ENCODE measurements at regions not wholly inside any gene's neighbourhood (a gene's known extent, or its start where the extent isn't known, plus 50 kb on each side); places are given as distances from the start of the nearest gene placed in this dataset.

DNA sequence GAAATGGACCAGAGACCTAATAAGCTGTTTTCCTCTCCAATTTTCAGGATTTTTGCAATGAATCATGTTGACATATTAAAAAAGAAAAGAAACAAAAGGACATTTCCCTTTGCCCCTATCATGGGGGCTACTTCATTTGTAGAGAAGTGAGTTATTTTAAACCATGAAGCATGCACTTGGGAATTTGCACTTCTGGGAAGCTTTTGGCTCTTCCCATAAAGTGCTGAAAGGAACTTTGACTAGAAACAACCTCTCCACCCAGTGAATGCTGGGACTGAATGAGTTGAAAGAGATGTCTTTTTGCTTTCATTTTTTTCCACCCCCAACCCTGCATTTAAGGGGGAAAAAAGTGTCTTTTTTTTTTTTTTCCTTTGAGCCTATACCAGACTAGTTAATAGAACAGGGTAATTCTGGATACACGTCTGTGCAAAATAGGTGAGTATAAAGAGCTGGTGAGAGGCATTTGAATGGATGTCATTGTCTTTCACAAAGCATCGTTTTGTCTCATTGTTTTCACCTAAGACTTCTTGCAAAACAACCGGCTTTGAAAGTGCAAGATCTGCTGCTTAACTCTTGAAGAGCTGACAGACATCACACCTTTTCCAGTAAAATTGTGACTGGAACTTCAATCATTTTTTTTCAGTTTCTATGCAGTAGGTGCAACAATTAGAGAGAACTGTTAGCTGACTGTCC is 138.7 kb upstream of the BACH2 start:
- DNase-seq (ENCODE audit: low read depth): no peak

DNA sequence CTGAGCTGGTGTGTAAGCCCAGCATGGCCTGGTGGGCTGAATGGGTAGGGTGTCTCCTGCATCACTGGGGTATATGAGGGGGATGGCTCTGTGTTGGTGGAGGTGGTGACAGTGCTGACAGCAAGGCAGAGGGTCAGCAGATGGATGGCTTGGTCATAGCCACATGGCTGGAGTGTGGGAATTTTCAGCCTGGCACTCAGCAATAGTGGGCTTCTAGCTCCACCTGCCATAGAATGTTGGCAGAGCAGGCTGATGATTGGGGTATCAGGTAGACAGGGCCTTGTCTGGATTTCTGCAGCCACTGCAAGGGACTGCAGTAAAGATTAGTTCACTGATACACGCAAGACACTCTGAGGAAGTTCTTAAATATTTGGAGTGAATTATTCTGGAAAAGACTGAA is 137.5 kb upstream of the BACH2 start:
- DNase-seq (ENCODE audit: low read depth): no peak

DNA sequence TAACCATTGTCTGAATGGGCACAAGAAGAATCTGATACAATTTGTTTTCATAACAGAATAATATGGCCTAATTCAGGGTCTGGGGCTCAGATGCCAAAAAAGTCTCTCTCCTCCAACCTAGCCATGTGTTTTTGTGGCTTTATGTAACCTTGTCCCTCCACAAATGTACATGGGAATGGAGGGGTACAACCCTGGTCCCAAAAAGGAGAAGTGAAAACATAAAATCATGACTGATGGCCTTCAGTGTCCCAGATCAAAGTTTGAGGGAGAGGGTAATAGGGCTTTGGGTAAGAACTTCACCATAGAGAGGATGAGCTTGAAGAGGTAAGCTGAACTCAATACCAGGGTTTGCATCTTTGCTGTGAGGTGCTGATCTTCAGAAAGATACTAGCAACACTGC is 136.3 kb upstream of the BACH2 start:
- no peak for DNase-seq (ENCODE audit: low read depth)

DNA sequence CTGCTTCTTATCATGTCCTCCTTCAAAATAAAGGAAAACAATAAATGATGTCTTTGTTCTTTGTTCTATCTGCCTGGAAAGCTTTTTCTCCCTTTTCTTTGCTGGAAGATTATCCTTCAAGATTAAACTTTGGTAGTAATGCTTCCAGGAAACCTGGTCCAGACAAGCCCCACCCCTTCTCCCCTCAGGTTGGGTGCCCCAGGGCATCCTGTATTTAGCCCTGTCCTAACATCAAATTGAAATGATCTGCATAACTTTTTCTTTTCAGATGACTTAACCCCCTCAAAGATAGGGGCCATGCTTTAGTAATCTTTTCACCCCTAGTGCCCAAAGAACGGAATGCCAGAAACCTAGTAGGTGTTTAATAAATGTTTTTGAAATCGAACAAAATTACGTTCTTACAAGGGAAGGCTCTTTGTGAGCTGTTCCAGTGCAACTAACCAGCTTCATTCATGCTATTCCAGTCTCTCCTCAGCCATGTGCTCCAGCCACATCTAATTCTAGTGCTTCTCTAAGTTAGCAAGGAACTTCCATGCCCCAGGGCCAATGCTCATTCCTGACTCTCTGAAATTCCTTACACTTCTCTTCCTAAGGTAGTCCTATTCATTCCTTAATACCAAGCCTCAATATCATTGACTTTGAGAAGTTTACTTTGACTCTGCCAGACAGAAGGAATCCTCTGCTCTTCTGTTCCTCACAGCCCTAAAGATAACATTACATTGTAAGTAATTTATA is 135.6 kb upstream of the BACH2 start:
- DNase-seq (ENCODE audit: low read depth): no peak

DNA sequence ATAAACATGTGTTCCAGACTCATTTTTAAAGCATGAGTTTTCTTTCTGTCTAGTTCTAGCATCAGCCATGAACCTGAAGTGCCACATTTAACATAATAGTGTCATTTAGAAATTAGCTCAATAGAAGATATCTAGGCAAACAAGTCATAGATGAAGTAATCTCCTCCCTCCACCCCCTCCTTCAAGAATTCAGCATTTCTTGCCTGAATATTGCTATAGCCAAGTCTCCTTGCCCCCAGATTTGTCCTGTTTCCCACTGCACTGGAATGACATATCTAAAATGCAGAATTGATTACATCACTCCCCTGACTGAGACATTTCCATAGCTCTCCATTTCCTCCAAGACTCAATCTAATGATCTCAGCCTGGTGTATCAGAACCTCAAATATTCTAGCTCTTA is 134.9 kb upstream of the BACH2 start:
- no peak for DNase-seq (ENCODE audit: low read depth)

DNA sequence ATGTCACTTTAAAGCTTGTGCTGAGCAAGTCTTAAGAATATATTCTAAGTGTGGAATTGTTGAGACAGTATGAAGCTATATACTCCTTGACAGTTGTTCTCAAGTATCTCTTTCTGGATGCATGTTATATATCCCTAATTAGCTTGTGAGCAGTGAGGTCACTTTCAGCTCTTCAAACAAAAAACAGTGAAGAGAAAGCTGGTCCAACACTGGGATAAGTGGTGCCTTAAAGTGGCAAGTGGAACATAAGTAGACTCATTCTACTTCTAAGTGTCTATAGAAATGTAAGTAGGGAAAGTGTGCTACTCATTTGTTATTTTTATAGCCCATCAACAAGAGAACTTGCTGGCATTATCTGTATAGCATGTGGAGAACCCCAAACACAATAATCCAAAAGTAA is 133.1 kb upstream of the BACH2 start:
- no peak for DNase-seq (ENCODE audit: low read depth)

DNA sequence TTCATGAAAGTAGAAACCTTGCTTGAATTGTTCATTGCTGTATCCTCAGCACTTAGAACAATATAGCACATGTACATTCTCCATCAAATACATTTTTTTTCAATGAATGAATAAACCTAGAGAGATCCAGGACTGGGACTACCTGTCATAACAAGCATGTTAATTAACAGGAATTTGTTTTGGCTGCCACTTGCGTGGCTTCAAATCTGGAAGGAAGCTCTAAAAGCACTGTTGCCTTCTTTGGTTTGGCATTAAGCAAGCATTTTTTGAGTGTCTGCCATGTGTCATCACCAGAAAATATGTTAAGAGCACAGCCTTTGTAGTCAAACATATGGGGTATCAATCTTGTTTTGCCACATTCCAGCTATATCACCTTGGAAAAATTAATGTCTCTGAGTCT is 131.9 kb upstream of the BACH2 start:
- DNase-seq (ENCODE audit: low read depth): no peak

DNA sequence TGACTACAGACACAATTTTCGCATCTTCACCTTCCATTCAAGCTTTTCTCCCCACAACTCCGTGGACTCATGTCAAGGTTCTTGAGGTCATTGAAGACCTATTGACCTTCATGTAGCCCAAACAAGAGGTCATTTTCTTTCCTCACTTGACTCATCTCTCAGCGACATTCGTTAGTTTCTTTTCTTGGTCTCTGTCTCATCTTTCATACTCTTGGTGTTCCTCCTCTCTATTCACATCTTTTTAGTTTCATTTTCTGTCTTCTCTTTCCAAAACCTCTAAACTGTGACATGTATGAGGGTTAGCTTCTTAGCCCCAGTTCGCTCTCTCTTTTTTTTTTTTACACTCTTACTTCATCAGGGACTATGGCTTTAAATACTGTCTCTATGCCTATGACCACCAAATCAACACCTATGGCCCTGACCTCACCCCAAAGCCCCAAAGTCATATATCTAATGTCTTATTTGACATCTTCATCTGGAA is 128.6 kb upstream of the BACH2 start:
- no peak for DNase-seq (ENCODE audit: low read depth)

DNA sequence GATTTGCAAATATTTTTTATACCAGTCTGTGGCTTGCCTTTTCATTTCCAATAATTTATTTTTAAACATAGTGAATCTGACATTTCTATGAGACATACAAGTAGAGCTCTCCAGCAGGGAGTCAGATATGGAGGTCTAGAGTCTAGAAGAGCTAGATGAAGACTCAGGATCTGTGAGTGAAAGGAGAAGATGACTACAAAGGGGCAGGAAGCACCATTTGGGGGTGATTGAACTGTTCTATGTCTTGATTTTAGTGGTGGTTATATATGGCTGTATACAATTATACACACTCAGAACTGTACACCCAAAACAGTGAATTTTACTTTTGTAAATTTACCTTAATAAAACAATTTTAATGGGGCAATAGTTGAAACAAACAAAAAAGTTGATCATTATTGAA is 127.9 kb upstream of the BACH2 start:
- DNase-seq (ENCODE audit: low read depth): no peak

DNA sequence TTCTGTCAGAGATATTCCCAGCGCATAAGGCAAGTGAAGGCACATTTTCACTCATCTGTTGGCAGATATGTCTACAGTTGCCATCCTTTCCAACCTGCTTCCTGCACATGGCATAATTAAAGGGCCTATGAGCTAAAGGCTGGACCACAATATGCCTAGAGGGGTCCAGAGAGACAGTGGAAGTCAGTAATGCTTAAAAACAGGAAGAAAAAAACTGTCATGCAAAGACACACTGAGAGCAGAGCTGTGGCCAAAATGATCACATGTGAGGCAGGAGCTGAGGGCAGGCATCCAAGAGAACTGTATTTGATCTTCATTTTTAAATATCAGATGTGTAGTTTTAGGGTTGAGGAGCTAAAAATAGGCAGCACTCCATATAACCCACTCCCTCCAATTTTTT is 125.0 kb upstream of the BACH2 start:
- DNase-seq (ENCODE audit: low read depth): no peak

DNA sequence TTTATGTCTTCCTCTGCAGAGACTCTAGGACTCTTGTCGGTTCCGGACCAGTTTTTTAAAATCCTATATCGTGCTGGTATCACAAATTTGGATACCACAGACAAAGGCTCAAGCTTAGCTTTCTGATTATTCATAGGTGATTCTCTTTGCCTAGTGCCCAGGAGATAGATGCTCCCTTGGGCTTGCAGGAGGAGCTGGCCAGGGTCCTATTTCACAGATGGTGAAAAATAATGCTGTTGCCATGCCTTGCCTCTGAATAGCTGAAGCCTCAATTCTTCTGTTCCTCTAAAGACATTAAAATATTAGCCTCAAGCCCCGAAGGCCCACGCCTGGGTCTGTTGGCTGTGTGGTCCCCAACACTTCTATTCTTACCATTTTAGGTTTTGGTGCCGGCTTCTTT is 123.9 kb upstream of the BACH2 start:
- no peak for DNase-seq (ENCODE audit: low read depth)

DNA sequence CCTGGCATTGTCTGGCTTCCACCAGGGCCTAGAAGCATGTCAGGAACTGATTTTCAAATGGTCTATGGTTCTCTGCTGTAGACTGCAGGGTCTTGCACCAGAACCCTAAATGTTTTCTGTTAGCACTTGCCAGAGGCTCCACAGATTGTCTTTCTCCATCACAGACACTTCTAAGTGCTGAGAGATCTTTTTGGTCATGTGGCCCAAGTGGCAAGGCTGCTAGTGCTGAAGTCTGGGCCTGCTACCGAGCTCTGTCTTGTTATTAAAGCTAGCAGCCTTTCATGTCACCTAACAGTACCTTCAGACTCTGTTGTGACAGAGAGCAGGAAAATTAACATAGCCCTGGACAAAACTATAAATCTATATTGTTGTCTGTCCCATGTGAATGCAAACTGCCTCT is 120.7 kb upstream of the BACH2 start:
- DNase-seq (ENCODE audit: low read depth): no peak

DNA sequence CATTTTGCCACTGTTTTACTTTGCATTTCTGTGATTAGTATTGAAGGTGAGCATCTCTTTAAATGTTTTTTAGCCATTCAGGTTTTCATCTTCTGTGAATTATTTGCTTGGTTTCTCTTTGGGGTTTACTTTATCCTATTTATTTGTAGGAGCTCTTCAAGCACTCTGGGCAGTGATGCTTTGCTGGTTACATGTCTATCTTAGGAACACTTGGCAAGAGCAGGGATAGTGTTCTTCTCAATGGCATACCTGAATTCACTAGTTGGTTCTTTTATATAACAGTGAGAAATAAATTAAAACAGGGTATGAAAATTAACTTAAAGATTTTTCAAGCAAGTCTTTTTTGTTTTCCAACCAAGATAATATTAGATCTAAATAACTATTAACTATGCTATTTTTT is 119.7 kb upstream of the BACH2 start:
- DNase-seq (ENCODE audit: low read depth): no peak

DNA sequence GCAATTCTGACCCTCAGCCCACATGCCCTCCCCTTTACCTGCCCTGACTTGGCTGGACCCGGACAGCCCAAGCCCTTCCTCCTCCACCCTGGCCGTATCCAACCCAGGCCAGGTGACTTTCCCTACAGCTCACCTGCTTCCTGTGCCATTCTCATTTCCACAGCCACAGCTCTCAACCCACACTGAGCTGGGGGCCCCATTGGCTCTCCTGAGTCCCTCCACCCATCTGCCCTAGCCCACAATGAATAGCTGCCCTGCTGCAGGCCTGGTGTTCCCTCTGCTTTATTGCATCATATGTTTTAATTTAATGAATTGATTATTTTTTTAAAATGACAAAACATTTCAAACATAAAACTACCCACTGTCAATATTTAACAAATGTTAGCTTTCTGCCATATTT is 118.5 kb upstream of the BACH2 start:
- no peak for DNase-seq (ENCODE audit: low read depth)

DNA sequence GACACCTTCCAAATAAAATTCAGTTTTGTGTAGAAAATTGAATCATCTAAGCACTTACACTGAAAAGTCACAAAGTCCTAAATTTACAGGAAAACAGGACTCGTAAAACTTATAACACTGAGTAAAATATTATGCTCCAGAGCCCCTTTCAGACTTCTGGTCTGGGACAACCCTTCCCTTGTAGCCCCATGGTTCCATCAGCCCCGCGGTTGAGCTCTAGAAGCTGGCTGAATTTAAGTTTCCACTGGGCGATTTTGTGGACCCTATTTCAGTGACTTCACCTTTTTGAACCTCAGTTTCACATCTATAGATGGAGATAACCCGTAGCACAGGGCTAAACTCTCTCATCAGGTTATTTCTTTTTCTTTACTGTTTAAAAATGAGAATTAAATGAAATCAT is 117.7 kb upstream of the BACH2 start:
- no peak for DNase-seq (ENCODE audit: low read depth)

DNA sequence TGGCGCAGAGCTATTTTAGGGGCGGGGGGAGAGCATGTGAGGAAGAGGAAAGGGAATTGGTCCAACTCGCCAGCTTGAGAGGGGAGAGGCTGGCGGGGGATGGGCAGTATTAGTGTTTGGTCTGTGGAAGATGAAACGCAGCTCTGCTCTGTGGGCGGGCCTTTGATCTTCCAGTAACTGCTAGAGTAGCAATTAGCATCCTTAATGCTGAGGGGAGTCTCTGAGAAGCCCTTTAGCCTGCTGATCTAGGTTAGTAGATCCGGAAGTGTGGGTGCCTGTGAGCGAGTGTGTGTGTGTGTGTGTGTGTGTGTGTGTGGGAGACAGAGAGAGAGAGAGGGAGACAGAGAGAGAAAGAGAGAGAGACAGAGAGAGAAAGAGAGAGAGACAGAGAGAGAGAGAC is 117.2 kb upstream of the BACH2 start:
- no peak for DNase-seq (ENCODE audit: low read depth)

DNA sequence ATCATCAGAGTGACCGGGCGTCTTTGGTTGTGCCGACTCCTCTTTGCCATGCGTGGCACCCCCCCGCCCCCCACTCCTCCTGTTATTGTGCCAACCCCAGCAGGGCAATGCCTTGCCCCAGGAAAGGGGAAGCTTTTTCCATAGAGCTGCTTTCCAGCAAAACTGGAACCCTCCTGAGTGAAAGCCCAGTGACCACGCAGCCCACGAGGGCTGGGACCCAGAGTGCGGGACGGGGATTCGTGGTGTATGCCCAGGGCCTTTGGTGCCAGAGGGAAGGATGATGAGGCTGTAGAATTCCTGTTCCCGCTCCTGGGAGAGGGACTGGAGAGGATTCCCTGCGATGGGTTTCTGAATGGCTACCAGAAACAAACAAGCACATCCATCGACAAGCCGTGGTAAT is 116.8 kb upstream of the BACH2 start:
- no peak for DNase-seq (ENCODE audit: low read depth)

DNA sequence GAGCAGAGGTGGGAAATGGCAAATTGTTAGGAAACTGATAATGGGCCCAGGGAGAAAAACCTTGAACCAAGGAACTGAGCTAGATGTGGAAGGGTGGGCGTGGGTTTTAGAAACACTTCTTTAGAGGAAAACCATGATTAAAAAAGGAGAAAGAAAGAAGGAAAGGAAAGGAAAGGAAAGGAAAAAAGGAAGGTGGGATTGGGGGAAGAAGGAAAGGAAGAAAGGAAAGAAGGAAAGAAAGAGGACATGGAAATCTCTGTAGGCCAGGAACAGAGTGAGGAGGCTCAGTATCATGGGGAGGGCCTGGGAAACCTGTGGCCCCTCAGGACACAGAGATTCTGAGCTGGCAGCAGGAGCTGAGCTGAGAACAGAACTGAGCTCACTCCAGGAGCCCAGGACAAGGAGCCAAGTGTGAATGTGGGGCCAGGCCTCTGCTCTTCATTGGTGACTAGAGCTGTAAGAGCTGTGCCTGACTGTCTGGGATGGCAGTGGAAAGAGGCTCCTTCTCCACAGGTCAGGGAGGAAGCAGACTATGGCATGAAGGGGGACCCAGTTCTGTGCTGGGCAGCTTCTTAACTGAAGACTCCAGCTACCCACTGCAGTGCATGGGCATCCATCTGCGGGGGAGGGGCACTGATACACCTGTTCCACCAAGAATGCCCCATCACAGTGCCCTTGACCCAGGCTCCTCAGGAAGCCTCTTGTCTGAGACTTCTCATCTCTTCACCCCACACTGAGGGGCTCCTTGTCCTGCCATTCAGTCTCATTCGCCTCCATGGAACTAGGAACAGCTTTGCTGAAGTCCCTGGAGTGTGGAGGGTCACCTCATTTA is 116.1 kb upstream of the BACH2 start:
- DNase-seq (ENCODE audit: low read depth): no peak

DNA sequence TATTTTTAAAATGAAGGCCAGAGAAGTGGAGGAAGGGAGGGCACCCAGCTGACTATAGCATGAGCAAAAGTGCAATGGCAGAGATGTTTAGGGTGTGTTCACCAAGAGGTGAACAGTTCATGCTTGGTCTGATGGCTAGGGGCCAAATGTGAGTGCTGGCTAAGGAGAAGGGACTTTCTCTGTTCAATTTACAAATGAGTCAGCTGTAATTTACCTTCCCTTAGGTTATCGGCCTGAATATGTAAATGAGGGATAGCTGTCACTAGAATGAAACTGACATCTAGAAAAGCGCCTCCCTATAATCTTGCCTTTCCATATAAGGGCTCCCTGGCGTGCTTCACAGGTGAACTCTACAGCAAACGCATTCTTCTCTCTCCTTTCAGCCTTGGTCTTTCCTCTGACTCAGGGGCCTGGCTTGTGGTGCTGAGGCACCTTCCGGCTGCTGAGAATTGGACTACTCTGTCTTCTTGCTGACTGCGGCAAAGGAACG is 114.7 kb upstream of the BACH2 start:
- no peak for DNase-seq (ENCODE audit: low read depth)

DNA sequence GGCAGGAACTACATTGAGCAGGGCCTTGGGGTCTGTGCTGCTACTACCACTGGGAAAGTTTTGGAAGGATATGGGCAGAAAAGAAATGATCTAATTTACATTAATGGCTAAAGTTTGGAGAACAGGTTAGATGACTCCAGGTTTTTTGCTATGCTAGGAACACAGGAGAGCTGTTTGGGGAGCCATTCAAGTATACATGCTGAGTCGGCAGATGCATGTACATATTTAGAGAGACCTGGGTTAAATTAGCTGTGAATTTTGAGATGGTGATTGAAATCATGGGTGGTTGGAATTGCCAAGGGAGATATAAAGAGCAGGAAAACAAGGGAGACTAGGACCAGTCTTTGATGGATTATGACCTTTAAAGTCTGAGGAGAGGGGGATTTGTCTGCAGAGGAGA is 113.1 kb upstream of the BACH2 start:
- DNase-seq (ENCODE audit: low read depth): no peak

DNA sequence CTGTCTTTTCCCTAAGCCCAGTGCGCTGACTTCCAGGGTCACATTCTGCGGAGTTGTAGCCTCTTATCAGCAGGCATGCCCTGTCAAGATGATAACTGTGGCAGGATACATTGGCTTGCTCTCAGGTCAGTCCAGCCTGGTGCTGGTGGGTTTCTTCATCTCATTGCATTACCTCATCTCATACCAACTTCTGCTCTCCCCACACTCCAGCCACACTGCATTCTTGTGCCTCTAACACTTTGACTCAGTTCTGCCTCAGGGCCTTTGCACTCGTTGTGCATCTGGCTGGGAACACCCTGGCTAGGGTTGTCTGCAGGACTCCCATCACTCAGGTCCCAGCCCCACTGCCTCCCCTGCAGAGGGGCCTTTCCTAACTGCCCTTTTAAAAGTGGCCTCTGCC is 110.3 kb upstream of the BACH2 start:
- no peak for DNase-seq (ENCODE audit: low read depth)

DNA sequence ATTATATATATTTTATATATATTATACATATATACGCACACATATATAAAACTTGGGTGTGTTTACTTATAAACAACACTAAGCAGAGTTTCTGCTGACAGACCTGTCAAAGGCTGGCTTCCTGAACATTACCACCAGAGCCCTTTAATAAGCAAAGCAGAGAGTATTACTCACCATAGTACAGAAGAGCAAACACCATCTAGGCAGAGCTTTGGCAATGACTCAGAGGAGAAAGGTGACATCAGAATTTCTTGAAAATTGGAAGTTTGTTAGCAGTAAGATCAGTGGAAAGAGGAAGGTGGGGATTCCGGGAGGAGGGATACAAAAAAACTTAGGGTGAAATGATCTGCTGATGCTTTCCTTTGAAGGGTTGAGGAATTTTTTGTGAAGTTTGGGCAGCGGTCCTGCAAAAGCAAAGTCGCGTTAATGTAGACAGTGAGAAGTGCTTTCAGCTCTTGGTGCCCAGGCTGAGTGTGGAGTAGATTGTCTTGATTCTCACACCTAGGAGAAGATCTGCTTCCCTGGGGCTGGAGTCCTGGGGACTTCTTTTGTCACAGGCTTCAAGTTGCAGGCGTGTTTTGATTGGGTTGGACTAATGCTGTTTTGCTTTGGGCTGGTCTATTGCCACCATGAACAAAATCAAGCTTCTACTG is 109.6 kb upstream of the BACH2 start:
- DNase-seq (ENCODE audit: low read depth): no peak
